VCaP (cell line): ENCODE measurements at regions not wholly inside any gene's neighbourhood (a gene's known extent, or its start where the extent isn't known, plus 50 kb on each side); places are given as distances from the start of the nearest gene placed in this dataset.

Experiments
- H3K27ac ChIP-seq: fragments of 450-650 bp; 2 replicates; pipeline ENCODE4 v1.5.1; 2017
- CTCF ChIP-seq: fragments of 450-650 bp; conservative IDR thresholded peaks from 2 replicates; pipeline ENCODE4 v1.5.1; 2017; ENCODE audit warnings: mild to moderate bottlenecking, moderate library complexity

DNA sequence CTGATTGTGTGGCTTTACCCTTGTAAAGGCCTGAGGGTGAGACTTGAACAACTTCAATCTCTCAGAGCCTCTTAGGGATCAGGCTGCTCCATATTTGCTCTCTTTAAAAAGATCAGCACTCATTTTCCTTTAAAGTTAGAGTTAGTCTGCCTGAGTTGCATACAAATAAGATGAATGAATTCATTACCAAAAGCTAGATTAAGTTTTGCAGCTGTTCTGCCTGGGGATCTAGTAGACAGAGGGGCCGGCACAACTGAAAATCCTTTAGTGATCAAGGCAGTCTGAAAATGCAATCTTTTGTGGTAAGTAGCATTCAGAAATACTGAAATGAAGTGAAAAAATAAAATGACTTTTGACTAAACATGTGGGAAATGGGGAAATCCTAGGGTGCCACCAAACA is 264.0 kb downstream of the MAN2A1 start:
- H3K27ac ChIP-seq, result no peak overlapping the region
- no peak for TF ChIP-seq CTCF

DNA sequence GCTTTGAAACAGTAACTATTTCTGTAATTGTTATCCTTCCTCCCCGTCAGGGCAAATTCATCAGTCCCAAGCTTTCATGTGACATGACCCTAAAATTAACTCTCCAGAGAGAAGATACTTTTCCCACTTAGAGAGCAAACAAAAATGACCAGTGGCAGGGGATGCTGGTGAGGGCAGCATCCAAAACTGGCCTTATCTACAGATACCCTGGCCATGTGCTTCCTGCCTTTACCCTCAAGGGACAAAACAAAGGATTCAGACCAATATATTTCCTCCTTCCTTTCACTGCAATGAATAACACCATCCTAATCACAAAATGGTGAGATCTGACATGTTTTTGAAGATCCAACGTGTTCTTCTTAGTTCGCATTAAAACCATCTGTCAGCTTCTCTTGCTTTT is 267.2 kb downstream of the MAN2A1 start:
- no peak for TF ChIP-seq CTCF
- no peak overlapping the region for H3K27ac ChIP-seq

DNA sequence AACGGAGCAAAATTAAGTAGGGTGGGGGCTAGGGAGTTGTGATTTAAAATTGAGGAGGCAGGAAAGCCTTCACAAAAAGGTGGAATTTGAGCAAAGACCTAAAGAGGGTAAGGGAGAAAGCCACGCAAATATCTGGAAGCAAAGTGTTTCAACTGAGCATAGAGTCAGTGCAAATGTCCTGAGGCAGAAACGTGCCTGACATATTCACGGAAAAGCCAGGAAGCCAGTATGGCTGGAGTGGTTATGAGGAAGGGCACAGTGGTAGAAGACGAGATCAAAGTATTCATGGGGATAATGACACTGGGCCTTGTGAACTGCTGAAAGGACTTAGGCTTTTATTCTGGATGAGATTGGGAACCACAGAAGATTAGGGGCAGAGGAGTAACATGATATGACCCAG is 268.4 kb downstream of the MAN2A1 start:
- no peak for TF ChIP-seq CTCF
- H3K27ac ChIP-seq, result no peak overlapping the region

- H3K27ac ChIP-seq, result no peak overlapping the region
- TF ChIP-seq CTCF, result no peak
These were observed 269.9 kb downstream of the MAN2A1 start for GRCh38 chr5:109959652-109960051.

DNA sequence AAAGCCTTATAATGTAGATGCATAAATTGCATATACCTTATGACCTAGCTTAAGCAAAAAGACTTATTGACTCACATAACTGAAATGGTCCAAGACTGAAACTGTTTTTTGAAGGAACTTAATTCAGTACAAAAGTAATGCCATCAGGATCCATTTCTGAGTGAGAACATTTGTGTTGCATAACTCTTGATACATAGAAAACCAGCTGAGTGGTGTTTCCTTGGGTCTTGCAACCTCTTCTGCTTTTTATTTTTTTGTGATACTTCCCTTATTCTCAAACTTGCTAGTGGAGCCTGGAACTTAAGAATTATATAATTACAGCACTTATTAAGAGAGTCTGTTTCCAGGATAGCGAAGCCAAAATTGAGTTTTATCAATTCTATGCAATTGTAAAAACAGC is 272.0 kb downstream of the MAN2A1 start:
- no peak overlapping the region for H3K27ac ChIP-seq
- no peak for TF ChIP-seq CTCF

GRCh38 chr5:109962882-109963603 is 273.3 kb downstream of the MAN2A1 start:
- TF ChIP-seq CTCF, result no peak
- H3K27ac ChIP-seq, result no peak overlapping the region

- TF ChIP-seq CTCF, result no peak
- no peak overlapping the region for H3K27ac ChIP-seq
These were observed 274.4 kb downstream of the MAN2A1 start for GRCh38 chr5:109964136-109964535.
